ENCODE measurements at regions not wholly inside any gene's neighbourhood (a gene's known extent, or its start where the extent isn't known, plus 50 kb on each side); places are given as distances from the start of the nearest gene placed in this dataset.

DNA sequence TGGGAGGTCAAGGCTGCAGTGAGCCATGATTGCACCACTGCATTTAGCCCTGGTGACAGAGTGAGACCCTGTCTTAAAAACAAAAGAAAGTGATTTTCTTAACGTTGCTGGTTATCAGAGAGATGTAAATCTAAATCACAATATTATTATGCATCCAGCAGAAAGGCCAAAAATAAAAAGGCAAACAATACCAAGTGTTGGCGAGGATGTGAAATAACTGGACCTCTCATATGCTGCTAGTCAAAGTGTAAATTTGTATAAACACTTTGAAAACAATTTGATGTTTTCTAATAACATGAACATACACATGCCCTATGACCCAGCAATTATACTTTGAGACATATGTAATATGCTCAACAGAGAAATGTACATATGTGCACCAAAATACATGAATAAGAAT, 110.7 kb upstream of the CNTLN start:
- no peak overlapping the region for H4K5ac ChIP-seq (ENCODE audit: insufficient read length, low read depth, low read length)

More for the DNA sequence above, 110.7 kb upstream of the CNTLN start:
- H3K79me2 ChIP-seq (ENCODE audit: insufficient read depth, low read length): no peaks in the 10 kb centered on the region
- no peaks in the 10 kb centered on the region for H3K79me1 ChIP-seq (ENCODE audit: insufficient read depth, low read depth, low read length, poor library complexity, severe bottlenecking)
- no peak overlapping the region for H3T11ph ChIP-seq (ENCODE audit: low read length)
- H4K91ac ChIP-seq (ENCODE audit: insufficient read length, low read depth, low read length): no peak overlapping the region
- no peak for DNase-seq
- H3K4me1 Mint-ChIP-seq: no peaks in the 10 kb centered on the region
- no peak overlapping the region for H3K23ac ChIP-seq (ENCODE audit: insufficient read length, low read depth, low read length)
- H2BK15ac ChIP-seq (ENCODE audit: low read depth, low read length): no peak overlapping the region
- no peaks in the 10 kb centered on the region for H3K27me3 ChIP-seq (ENCODE audit: insufficient read depth, low read length)
- H3K4me1 ChIP-seq (ENCODE audit: insufficient read depth, low read length): no peaks in the 10 kb centered on the region
- no peak overlapping the region for H2BK20ac ChIP-seq (ENCODE audit: low read depth, low read length, poor library complexity, severe bottlenecking)
- no peak overlapping the region for H3K4ac ChIP-seq (ENCODE audit: low read depth, low read length)
- TF ChIP-seq, protein P1, sequence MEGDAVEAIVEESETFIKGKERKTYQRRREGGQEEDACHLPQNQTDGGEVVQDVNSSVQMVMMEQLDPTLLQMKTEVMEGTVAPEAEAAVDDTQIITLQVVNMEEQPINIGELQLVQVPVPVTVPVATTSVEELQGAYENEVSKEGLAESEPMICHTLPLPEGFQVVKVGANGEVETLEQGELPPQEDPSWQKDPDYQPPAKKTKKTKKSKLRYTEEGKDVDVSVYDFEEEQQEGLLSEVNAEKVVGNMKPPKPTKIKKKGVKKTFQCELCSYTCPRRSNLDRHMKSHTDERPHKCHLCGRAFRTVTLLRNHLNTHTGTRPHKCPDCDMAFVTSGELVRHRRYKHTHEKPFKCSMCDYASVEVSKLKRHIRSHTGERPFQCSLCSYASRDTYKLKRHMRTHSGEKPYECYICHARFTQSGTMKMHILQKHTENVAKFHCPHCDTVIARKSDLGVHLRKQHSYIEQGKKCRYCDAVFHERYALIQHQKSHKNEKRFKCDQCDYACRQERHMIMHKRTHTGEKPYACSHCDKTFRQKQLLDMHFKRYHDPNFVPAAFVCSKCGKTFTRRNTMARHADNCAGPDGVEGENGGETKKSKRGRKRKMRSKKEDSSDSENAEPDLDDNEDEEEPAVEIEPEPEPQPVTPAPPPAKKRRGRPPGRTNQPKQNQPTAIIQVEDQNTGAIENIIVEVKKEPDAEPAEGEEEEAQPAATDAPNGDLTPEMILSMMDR (conservative IDR thresholded peaks at IDR 0.05): no peak
- H2BK5ac ChIP-seq (ENCODE audit: insufficient read length, low read length): no peak overlapping the region
- no peak overlapping the region for H3K27ac ChIP-seq (ENCODE audit: insufficient read length, low read depth, low read length)
- H3K23me2 ChIP-seq (ENCODE audit: insufficient read length, low read depth, low read length, poor library complexity, severe bottlenecking): no peaks in the 10 kb centered on the region
- H3K36me3 Mint-ChIP-seq (ENCODE audit: insufficient read depth in 1 of 3, low read depth in 3 of 3): peaks cover 0 to 6% (median 3%) of the 10 kb centered on the region in 3 experiments; a peak in 5 of 7 replicates
- H3K9me3 ChIP-seq (ENCODE audit: control insufficient read depth, low read depth, low read length): no peaks in the 10 kb centered on the region
- H3K14ac ChIP-seq (ENCODE audit: insufficient read depth, low read length): no peak overlapping the region
- no peak overlapping the region for H2BK12ac ChIP-seq (ENCODE audit: insufficient read length, low read depth, low read length)
- H3K18ac ChIP-seq (ENCODE audit: insufficient read length, low read depth, low read length): no peak overlapping the region
- no peaks in the 10 kb centered on the region for H3K27me3 Mint-ChIP-seq (ENCODE audit: low read depth)
- no peak overlapping the region for H3K4me3 Mint-ChIP-seq
- H2AK5ac ChIP-seq (ENCODE audit: insufficient read length, low read length): no peak overlapping the region
- H3K9me3 Mint-ChIP-seq: peaks cover 4 to 7% of the 10 kb centered on the region in 2 experiments; a peak in 3 of 5 replicates
- H3K56ac ChIP-seq (ENCODE audit: insufficient read length, low read depth, low read length): no peak overlapping the region
- WGBS (ENCODE audit: extremely low coverage, insufficient read length, low lambda C conversion rate): no CpG with 5 or more reads among the region's 2 CpGs
- H3K9ac ChIP-seq (ENCODE audit: extremely low read depth, insufficient read length, low read length): no peak overlapping the region
- H2AFZ ChIP-seq (ENCODE audit: low read length): no peak overlapping the region
- H2BK120ac ChIP-seq (ENCODE audit: low read depth, low read length, poor library complexity, severe bottlenecking): no peak overlapping the region
- no peak overlapping the region for H3K4me2 ChIP-seq (ENCODE audit: insufficient read depth, insufficient read length, low read length)
- H4K20me1 ChIP-seq (ENCODE audit: control insufficient read depth, insufficient read depth, insufficient read length): no peaks in the 10 kb centered on the region
- H3K27ac Mint-ChIP-seq: no peak overlapping the region
- H4K8ac ChIP-seq (replicated peaks; ENCODE audit: insufficient read length, low read depth, low read length): no peak overlapping the region
